Stomach (tissue), 8 donors: ENCODE measurements at regions not wholly inside any gene's neighbourhood (a gene's known extent, or its start where the extent isn't known, plus 50 kb on each side); places are given as distances from the start of the nearest gene placed in this dataset.
A peak's percentile ranks its signal among the peaks of the same experiment; 100 is the strongest.

Experiments used
- DNase-seq, 2 donors: peaks; one replicate each; pipeline versions ENCODE4 v3.0.0 to v3.0.0-alpha.2; 2013 to 2019
- H3K27ac ChIP-seq, 5 donors: fragments of 200-600 bp in 4 of 5; sonication (generic) in 4 of 5; one replicate each; pipeline ENCODE4 v1.5.1; 2013 to 2019; ENCODE audit warnings: mild to moderate bottlenecking in 1 of 5, moderate library complexity in 1 of 5
- H3K27me3 ChIP-seq, 3 donors: fragments of 200-600 bp; sonication (generic); one replicate each; pipeline ENCODE4 v1.5.1; 2017 to 2019; ENCODE audit warnings: mixed run types in 1 of 3
- H3K36me3 ChIP-seq, 4 donors: fragments of 200-600 bp; sonication (generic); 1 replicate in 3 of 4; 2 replicates in 1 of 4; pipeline ENCODE4 v1.5.1; 2016 to 2019
- H3K4me1 ChIP-seq, 4 donors: fragments of 200-600 bp; sonication (generic); one replicate each; pipeline ENCODE4 v1.5.1; 2016 to 2019
- H3K4me3 ChIP-seq, 4 donors: fragments of 200-600 bp; sonication (generic) in 3 of 4; one replicate each; pipeline ENCODE4 v1.5.1; 2016 to 2019; ENCODE audit warnings: mild to moderate bottlenecking in 1 of 4
- H3K9me3 ChIP-seq, 4 donors: fragments of 200-600 bp; sonication (generic); one replicate each; pipeline ENCODE4 v1.5.1; 2016 to 2019
- CTCF ChIP-seq, 7 experiments: fragments of 450-650 bp in 4 of 7; fragments of 200-600 bp in 3 of 7; sonication (generic) in 3 of 7; IDR thresholded peaks; one replicate each; pipeline ENCODE4 v1.5.1; 2016 to 2019; ENCODE audit warnings: antibody characterized with exemption in 7 of 7, control low read depth in 2 of 7, mild to moderate bottlenecking in 1 of 7
- EP300 ChIP-seq: sonication (generic); formaldehyde crosslinking; IDR thresholded peaks from one replicate; pipeline ENCODE4 v1.6.1; 2017; ENCODE audit warnings: antibody characterized with exemption
- POLR2A ChIP-seq, 4 donors: fragments of 450-650 bp; IDR thresholded peaks; one replicate each; pipeline ENCODE4 v1.6.1; 2016; ENCODE audit warnings: antibody characterized with exemption in 4 of 4, control low read depth in 2 of 4, mild to moderate bottlenecking in 1 of 4, moderate library complexity in 1 of 4
- POLR2AphosphoS5 ChIP-seq, 3 donors: sonication (generic); formaldehyde crosslinking; IDR thresholded peaks; one replicate each; pipeline ENCODE4 v1.6.1; 2016; ENCODE audit warnings: antibody characterized with exemption in 3 of 3
- WGBS, 5 donors: extraction: QIAGEN DNeasy Blood & Tissue Kit in 3 of 5; methylation state at CpG; one replicate each; pipeline versions ENCODE4 v1.1.5 to v1.1.7; 2013 to 2018; 5-methylcytosine and 5-hydroxymethylcytosine counted together
- intact Hi-C: fragments of 100-400 bp; cut with DNase I; formaldehyde crosslinking; loops from one replicate; pipeline ENCODE4 v1.15.1; 2023; ENCODE audit warnings: low total_unique reads
- donor health status: healthy with polysubstance abuse.
- donor health status: Bipolar disorder and iron deficiency.
- donor health status: healthy.

- no peaks in the 10 kb centered on the region for H3K4me1 ChIP-seq
- DNase-seq, result peak in 1 of 2 donors; percentile 5
- no peak overlapping the region for H3K27ac ChIP-seq
- H3K4me3 ChIP-seq, result no peak overlapping the region
- H3K9me3 ChIP-seq, result peaks cover 0 to 5% (median 2%) of the 10 kb centered on the region in 4 donors
- intact Hi-C loops, result no loop called here
- 45 to 64% (median 57%) methylated on average over 9 of the region's 9 CpGs for WGBS, 5 donors
- H3K36me3 ChIP-seq, result no peaks in the 10 kb centered on the region
- TF ChIP-seq POLR2A (IDR thresholded peaks at IDR 0.05) (no peak), EP300 (no peak), CTCF (IDR thresholded peaks at IDR 0.05) (no peak), POLR2AphosphoS5 (IDR thresholded peaks at IDR 0.05) (no peak)
- peaks cover 0 to 8% (median 0%) of the 10 kb centered on the region in 3 donors for H3K27me3 ChIP-seq
Observed at GRCh38 chr10:130635528-130635927, 499.3 kb downstream of the GLRX3 start.

DNA sequence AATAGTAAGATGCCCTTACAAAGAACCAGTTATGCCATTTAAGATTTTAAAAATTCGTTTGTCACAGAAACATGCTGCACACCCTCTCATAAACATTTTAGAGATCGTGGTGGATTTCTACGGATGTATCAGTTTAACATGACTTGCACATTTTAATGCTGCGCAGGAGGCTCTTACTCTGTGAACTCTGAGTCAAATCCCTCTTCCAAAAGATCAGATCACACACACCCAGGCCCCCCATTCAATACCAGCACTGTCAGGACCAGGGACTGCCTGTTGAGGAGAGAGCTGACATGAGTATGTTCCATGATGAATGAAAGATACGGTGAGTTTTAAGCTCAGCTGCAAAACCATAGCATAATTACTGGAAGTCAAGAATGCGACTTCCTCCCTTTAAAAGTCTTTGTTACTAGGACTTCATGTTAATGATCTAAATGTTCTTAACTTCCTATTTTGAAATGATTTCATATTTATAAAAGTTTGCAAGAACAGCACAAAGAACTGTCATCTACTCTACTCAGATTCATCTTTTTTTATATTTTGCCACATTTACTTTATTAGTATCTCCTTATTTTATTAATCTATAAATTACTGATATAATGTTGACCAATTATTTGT, 500.2 kb downstream of the GLRX3 start:
- Histone ChIP-seq H3K4me3 (no peak overlapping the region), H3K27me3 (peaks cover 0 to 8% (median 0%) of the 10 kb centered on the region in 3 donors), H3K4me1 (no peaks in the 10 kb centered on the region), H3K36me3 (no peaks in the 10 kb centered on the region), H3K9me3 (peaks cover 0 to 5% (median 2%) of the 10 kb centered on the region in 4 donors), H3K27ac (no peak overlapping the region)
- TF ChIP-seq EP300 (no peak), POLR2AphosphoS5 (IDR thresholded peaks at IDR 0.05) (no peak), POLR2A (IDR thresholded peaks at IDR 0.05) (no peak), CTCF (IDR thresholded peaks at IDR 0.05) (no peak)
- intact Hi-C loops, result no loop called here
- WGBS, 5 donors, result 43 to 62% (median 54%) methylated on average over 6 of the region's 6 CpGs
- DNase-seq, result no peak

- intact Hi-C loops, result no loop called here
- Histone ChIP-seq H3K27me3 (peaks cover 0 to 8% (median 0%) of the 10 kb centered on the region in 3 donors), H3K36me3 (no peaks in the 10 kb centered on the region), H3K9me3 (peaks cover 0 to 5% (median 4%) of the 10 kb centered on the region in 4 donors), H3K4me1 (no peaks in the 10 kb centered on the region), H3K4me3 (no peak overlapping the region), H3K27ac (no peak overlapping the region)
- no peak for TF ChIP-seq EP300
- TF ChIP-seq CTCF (IDR thresholded peaks at IDR 0.05), result no peak
- no peak for TF ChIP-seq POLR2A (IDR thresholded peaks at IDR 0.05)
- no peak for TF ChIP-seq POLR2AphosphoS5 (IDR thresholded peaks at IDR 0.05)
- peak in 1 of 2 donors; percentile 10 for DNase-seq
- WGBS, 5 donors, result 31 to 45% (median 35%) methylated on average over 4 of the region's 4 CpGs
Observed at GRCh38 chr10:130637089-130637676, 501.0 kb downstream of the GLRX3 start.

GRCh38 chr10:130638991-130639390, 502.8 kb downstream of the GLRX3 start:
- no peaks in the 10 kb centered on the region for H3K4me1 ChIP-seq
- H3K27me3 ChIP-seq, result peaks cover 0 to 8% (median 0%) of the 10 kb centered on the region in 3 donors
- TF ChIP-seq EP300 (no peak), POLR2A (IDR thresholded peaks at IDR 0.05) (no peak), POLR2AphosphoS5 (IDR thresholded peaks at IDR 0.05) (no peak), CTCF (IDR thresholded peaks at IDR 0.05) (no peak)
- peaks cover 0 to 5% (median 4%) of the 10 kb centered on the region in 4 donors for H3K9me3 ChIP-seq
- WGBS, 5 donors, result 61 to 70% (median 67%) methylated on average over 4 of the region's 4 CpGs
- DNase-seq, result no peak
- no peak overlapping the region for H3K4me3 ChIP-seq
- intact Hi-C loops, result no loop called here
- H3K36me3 ChIP-seq, result no peaks in the 10 kb centered on the region
- no peak overlapping the region for H3K27ac ChIP-seq
